Thoracic aorta (tissue), 2 donors: ENCODE measurements at regions not wholly inside any gene's neighbourhood (a gene's known extent, or its start where the extent isn't known, plus 50 kb on each side); places are given as distances from the start of the nearest gene placed in this dataset.

Experiments used
- ATAC-seq: fragments of 150-250 bp; one replicate; pipeline ENCODE4 v1.8.0; 2017; ENCODE audit warnings: low read depth; ENCODE audit not compliant: insufficient number of reproducible peaks, low FRiP score
- DNase-seq: peaks from one replicate; pipeline ENCODE4 v3.0.0-alpha.2; 2020; ENCODE audit warnings: low spot score
- H3K27ac ChIP-seq, 2 donors: fragments of 200-600 bp; sonication (generic); 1 replicate in 1 of 2; 2 replicates in 1 of 2; pipeline ENCODE4 v1.5.1; 2016; ENCODE audit warnings: mild to moderate bottlenecking in 2 of 2, moderate library complexity in 2 of 2
- H3K27me3 ChIP-seq: fragments of 200-600 bp; sonication (generic); replicated peaks from 2 replicates; pipeline ENCODE4 v1.6.0; 2016; ENCODE audit warnings: mild to moderate bottlenecking; ENCODE audit not compliant: insufficient read depth
- H3K36me3 ChIP-seq: fragments of 200-600 bp; sonication (generic); one replicate; pipeline ENCODE4 v1.5.1; 2016
- H3K4me1 ChIP-seq, 2 donors: fragments of 200-600 bp; sonication (generic); 1 replicate in 1 of 2; 2 replicates in 1 of 2; pipeline versions ENCODE4 v1.5.1 to v1.6.0; 2016; ENCODE audit warnings: low read depth in 2 of 2, mild to moderate bottlenecking in 1 of 2; ENCODE audit not compliant: control insufficient read depth in 1 of 2
- H3K4me3 ChIP-seq: fragments of 200-600 bp; sonication (generic); 2 replicates; pipeline ENCODE4 v1.5.1; 2016; ENCODE audit warnings: mild to moderate bottlenecking
- H3K9me3 ChIP-seq: fragments of 200-600 bp; sonication (generic); 2 replicates; pipeline ENCODE4 v1.5.1; 2016
- TF ChIP-seq, protein P1 (sequence below): fragments of 200-600 bp; sonication (generic); IDR thresholded peaks from one replicate; pipeline ENCODE4 v1.5.1; 2019; ENCODE audit warnings: antibody characterized with exemption

- TF ChIP-seq, protein P1, sequence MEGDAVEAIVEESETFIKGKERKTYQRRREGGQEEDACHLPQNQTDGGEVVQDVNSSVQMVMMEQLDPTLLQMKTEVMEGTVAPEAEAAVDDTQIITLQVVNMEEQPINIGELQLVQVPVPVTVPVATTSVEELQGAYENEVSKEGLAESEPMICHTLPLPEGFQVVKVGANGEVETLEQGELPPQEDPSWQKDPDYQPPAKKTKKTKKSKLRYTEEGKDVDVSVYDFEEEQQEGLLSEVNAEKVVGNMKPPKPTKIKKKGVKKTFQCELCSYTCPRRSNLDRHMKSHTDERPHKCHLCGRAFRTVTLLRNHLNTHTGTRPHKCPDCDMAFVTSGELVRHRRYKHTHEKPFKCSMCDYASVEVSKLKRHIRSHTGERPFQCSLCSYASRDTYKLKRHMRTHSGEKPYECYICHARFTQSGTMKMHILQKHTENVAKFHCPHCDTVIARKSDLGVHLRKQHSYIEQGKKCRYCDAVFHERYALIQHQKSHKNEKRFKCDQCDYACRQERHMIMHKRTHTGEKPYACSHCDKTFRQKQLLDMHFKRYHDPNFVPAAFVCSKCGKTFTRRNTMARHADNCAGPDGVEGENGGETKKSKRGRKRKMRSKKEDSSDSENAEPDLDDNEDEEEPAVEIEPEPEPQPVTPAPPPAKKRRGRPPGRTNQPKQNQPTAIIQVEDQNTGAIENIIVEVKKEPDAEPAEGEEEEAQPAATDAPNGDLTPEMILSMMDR: no peak
- no peaks in the 10 kb centered on the region for H3K4me1 ChIP-seq
- ATAC-seq: no peak
- H3K9me3 ChIP-seq: peaks cover 4% of the 10 kb centered on the region
- DNase-seq: no peak
- no peaks in the 10 kb centered on the region for H3K27me3 ChIP-seq
- no peaks in the 10 kb centered on the region for H3K36me3 ChIP-seq
- no peak overlapping the region for H3K4me3 ChIP-seq
- H3K27ac ChIP-seq: no peak overlapping the region
Observed at GRCh38 chr14:59063259-59063658, 125.2 kb upstream of the DAAM1 start.

GRCh38 chr14:59067127-59067894 lies 121.2 kb upstream of the DAAM1 start:
- Histone ChIP-seq H3K4me1 (no peaks in the 10 kb centered on the region), H3K9me3 (peaks cover 4% of the 10 kb centered on the region), H3K4me3 (no peak overlapping the region), H3K27ac (no peak overlapping the region), H3K36me3 (no peaks in the 10 kb centered on the region), H3K27me3 (no peaks in the 10 kb centered on the region)
- TF ChIP-seq, protein P1: no peak
- ATAC-seq (no peak), DNase-seq (no peak)

DNA sequence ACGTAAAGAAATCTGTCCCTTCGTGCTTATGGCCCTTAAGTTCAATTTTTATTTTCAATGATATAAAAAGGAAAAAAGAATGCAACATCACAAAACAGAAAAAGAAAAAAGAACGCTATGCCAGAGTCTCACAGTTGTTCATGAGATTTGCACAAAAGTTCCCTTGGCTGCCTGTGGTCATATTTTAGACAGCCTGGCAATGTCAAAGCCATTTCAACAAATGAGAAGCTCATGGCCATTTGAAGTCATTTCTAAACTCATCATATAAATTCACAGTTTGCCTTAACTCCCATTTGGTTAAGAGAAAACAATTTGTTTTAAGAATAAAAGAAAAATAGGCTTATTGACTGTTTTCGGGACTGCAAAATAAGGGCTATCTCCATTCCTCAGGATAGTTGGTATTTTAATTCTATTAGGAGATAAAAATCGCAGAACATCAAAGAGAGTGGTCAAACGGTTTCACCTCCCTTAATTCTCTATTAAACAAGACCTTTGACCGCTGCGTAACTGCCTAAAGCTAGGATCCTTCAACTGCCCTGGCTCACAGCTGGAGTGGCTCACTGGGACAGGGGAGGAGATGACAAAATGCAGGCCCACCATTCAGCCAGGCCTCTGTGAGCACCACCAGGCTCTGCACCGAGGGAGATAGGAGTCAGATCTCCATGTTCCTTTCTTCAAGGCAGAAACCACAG lies 119.2 kb upstream of the DAAM1 start:
- DNase-seq: no peak
- Histone ChIP-seq H3K4me1 (no peaks in the 10 kb centered on the region), H3K36me3 (no peaks in the 10 kb centered on the region), H3K27ac (no peak overlapping the region), H3K27me3 (no peaks in the 10 kb centered on the region), H3K9me3 (no peaks in the 10 kb centered on the region), H3K4me3 (no peak overlapping the region)
- no peak for ATAC-seq
- TF ChIP-seq, protein P1: no peak

DNA sequence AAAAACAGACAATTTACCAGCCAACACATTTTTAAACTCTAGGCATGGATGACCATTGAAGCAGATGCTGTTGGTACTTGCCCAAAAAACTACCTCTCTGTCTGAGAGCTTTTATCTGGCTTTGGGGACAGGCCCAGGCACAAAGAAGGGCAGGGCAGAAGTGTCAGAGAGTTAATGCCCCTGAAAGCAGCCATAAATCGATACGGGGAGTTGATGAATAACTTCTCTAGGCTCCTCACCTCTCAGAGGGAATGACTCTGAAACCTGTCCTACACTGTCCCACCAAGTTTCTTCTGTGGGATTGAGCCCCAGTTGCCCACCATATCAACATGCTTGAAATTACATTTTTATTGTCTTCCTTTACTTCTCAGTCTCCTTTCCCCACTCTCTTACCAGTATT lies 113.0 kb upstream of the DAAM1 start:
- no peak for DNase-seq
- TF ChIP-seq, protein P1: no peak
- Histone ChIP-seq H3K9me3 (no peaks in the 10 kb centered on the region), H3K27ac (no peak overlapping the region), H3K4me1 (no peaks in the 10 kb centered on the region), H3K36me3 (no peaks in the 10 kb centered on the region), H3K27me3 (no peaks in the 10 kb centered on the region), H3K4me3 (no peak overlapping the region)
- ATAC-seq: no peak

GRCh38 chr14:59081720-59082119 lies 106.7 kb upstream of the DAAM1 start:
- Histone ChIP-seq H3K36me3 (no peaks in the 10 kb centered on the region), H3K4me1 (no peaks in the 10 kb centered on the region), H3K27me3 (no peaks in the 10 kb centered on the region), H3K4me3 (no peak overlapping the region), H3K27ac (no peak overlapping the region), H3K9me3 (no peaks in the 10 kb centered on the region)
- TF ChIP-seq, protein P1: no peak
- ATAC-seq: no peak
- no peak for DNase-seq
